ENCODE measurements at regions not wholly inside any gene's neighbourhood (a gene's known extent, or its start where the extent isn't known, plus 50 kb on each side); places are given as distances from the start of the nearest gene placed in this dataset.
A peak's percentile ranks its signal among the peaks of the same experiment; 100 is the strongest.

DNA sequence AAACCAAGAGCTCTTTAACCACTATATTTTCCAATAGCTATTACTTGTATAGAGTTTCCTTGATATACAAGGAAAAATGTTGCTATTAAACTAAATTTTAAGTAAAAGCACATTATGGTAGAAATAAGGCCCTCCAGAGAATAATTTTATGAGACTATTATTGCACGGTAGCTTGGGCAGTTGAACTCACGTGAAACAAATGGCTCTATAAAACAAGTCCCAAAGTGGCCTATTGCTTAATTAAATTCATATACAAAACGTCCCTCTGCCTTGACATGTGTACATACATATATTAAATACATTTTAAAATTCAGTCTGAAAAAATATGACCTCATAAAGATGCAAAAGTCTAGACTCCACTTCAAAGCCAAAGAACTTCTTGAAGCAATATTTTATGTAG is 582.2 kb downstream of the CENPC start:
- H3K27me3 Mint-ChIP-seq (ENCODE audit: unreplicated experiment) = no peaks in the 10 kb centered on the region
- no peak overlapping the region for H3K4me3 Mint-ChIP-seq (ENCODE audit: unreplicated experiment)
- TF ChIP-seq CTCF (IDR thresholded peaks at IDR 0.05; ENCODE audit: partially characterized antibody, unreplicated experiment) = no peak
- no peaks in the 10 kb centered on the region for H3K36me3 Mint-ChIP-seq (ENCODE audit: unreplicated experiment)
- no peak for DNase-seq
- peaks cover 15% of the 10 kb centered on the region for H3K4me1 Mint-ChIP-seq (ENCODE audit: low read depth, unreplicated experiment)
- H3K27ac Mint-ChIP-seq (ENCODE audit: unreplicated experiment) = peak overlapping the region; percentile 36
- H3K9me3 Mint-ChIP-seq (ENCODE audit: unreplicated experiment) = peaks cover 3% of the 10 kb centered on the region

DNA sequence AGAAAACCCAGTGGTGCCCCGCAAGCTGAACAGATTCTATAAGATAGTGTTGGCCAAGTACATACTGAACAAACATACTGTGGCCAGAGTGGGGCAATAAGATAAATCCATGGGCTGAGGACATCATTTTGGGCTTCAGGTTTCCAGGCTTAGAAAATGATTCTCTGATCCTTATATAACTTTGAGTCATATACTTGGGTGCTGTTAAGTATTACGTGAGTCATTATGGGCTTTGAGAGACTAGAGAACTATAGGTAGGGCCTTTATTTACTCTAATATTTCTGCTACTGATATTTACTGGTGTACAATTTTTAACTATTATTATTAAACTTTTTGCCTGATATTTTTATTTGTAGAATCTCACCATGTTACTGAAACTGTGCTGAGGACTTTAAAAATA is 586.1 kb downstream of the CENPC start:
- H3K36me3 Mint-ChIP-seq (ENCODE audit: unreplicated experiment) = no peaks in the 10 kb centered on the region
- no peaks in the 10 kb centered on the region for H3K27me3 Mint-ChIP-seq (ENCODE audit: unreplicated experiment)
- peaks cover 1% of the 10 kb centered on the region for H3K9me3 Mint-ChIP-seq (ENCODE audit: unreplicated experiment)
- DNase-seq = no peak
- peaks cover 13% of the 10 kb centered on the region for H3K4me1 Mint-ChIP-seq (ENCODE audit: low read depth, unreplicated experiment)
- no peak overlapping the region for H3K27ac Mint-ChIP-seq (ENCODE audit: unreplicated experiment)
- no peak overlapping the region for H3K4me3 Mint-ChIP-seq (ENCODE audit: unreplicated experiment)
- TF ChIP-seq CTCF (IDR thresholded peaks at IDR 0.05; ENCODE audit: partially characterized antibody, unreplicated experiment) = no peak

DNA sequence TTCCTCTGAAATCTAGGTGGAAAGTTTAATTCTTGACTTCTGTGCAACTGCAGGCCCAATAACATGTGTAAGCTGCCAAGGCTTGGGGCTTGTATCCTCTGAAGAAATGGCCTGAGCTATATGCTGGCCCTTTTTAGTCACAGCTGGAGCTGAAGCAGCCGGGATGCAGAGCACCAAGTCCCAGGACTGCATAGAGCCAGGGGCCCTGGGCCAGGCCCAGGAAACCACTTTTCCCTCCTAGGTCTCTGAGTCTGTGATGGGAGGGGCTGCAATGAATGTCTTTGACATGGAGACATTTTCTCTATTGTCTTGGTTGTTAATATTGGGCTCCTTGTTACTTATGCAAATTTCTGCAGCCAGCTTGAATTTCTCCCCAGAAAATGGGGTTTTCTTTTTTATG is 588.5 kb downstream of the CENPC start:
- Mint-ChIP-seq H3K4me3 (ENCODE audit: unreplicated experiment) (no peak overlapping the region), H3K27ac (ENCODE audit: unreplicated experiment) (no peak overlapping the region), H3K9me3 (ENCODE audit: unreplicated experiment) (peaks cover 1% of the 10 kb centered on the region), H3K36me3 (ENCODE audit: unreplicated experiment) (no peaks in the 10 kb centered on the region), H3K27me3 (ENCODE audit: unreplicated experiment) (no peaks in the 10 kb centered on the region), H3K4me1 (ENCODE audit: low read depth, unreplicated experiment) (no peaks in the 10 kb centered on the region)
- no peak for TF ChIP-seq CTCF (IDR thresholded peaks at IDR 0.05; ENCODE audit: partially characterized antibody, unreplicated experiment)
- DNase-seq = no peak

- H3K9me3 Mint-ChIP-seq (ENCODE audit: unreplicated experiment) = peaks cover 1% of the 10 kb centered on the region
- no peaks in the 10 kb centered on the region for H3K36me3 Mint-ChIP-seq (ENCODE audit: unreplicated experiment)
- DNase-seq = no peak
- no peak for TF ChIP-seq CTCF (IDR thresholded peaks at IDR 0.05; ENCODE audit: partially characterized antibody, unreplicated experiment)
- H3K4me3 Mint-ChIP-seq (ENCODE audit: unreplicated experiment) = no peak overlapping the region
- H3K27ac Mint-ChIP-seq (ENCODE audit: unreplicated experiment) = no peak overlapping the region
- no peaks in the 10 kb centered on the region for H3K27me3 Mint-ChIP-seq (ENCODE audit: unreplicated experiment)
- H3K4me1 Mint-ChIP-seq (ENCODE audit: low read depth, unreplicated experiment) = no peaks in the 10 kb centered on the region
Measured at GRCh38 chr4:66956426-66956825, 588.9 kb downstream of the CENPC start.

GRCh38 chr4:66955784-66956183 is 589.5 kb downstream of the CENPC start:
- H3K4me3 Mint-ChIP-seq (ENCODE audit: unreplicated experiment) = no peak overlapping the region
- H3K27me3 Mint-ChIP-seq (ENCODE audit: unreplicated experiment) = no peaks in the 10 kb centered on the region
- no peaks in the 10 kb centered on the region for H3K4me1 Mint-ChIP-seq (ENCODE audit: low read depth, unreplicated experiment)
- H3K36me3 Mint-ChIP-seq (ENCODE audit: unreplicated experiment) = no peaks in the 10 kb centered on the region
- no peak for DNase-seq
- TF ChIP-seq CTCF (IDR thresholded peaks at IDR 0.05; ENCODE audit: partially characterized antibody, unreplicated experiment) = no peak
- H3K27ac Mint-ChIP-seq (ENCODE audit: unreplicated experiment) = no peak overlapping the region
- peaks cover 1% of the 10 kb centered on the region for H3K9me3 Mint-ChIP-seq (ENCODE audit: unreplicated experiment)
